Fibroblast of lung (primary cell): ENCODE measurements at regions not wholly inside any gene's neighbourhood (a gene's known extent, or its start where the extent isn't known, plus 50 kb on each side); places are given as distances from the start of the nearest gene placed in this dataset.

Experiments
- CTCF ChIP-seq, 2 donors: IDR thresholded peaks in 1 of 2; conservative IDR thresholded peaks in 1 of 2; 1 replicate in 1 of 2; 2 replicates in 1 of 2; pipeline ENCODE4 v1.5.1; 2011 to 2012; ENCODE audit warnings: low read length in 2 of 2, control low read depth in 1 of 2, inconsistent platforms in 1 of 2, low read depth in 1 of 2, mild to moderate bottlenecking in 1 of 2
- EZH2 ChIP-seq: IDR thresholded peaks from 2 replicates; pipeline ENCODE4 v1.5.1; 2012; ENCODE audit warnings: low read length, control low read depth, mild to moderate bottlenecking; ENCODE audit errors: missing control alignments

- TF ChIP-seq CTCF (conservative IDR thresholded peaks at IDR 0.05 in 1 of 2, IDR thresholded peaks at IDR 0.05 in 1 of 2; ENCODE audit: low read depth in 1 of 2, low read length in 2 of 2) (no peak), EZH2 (no peak)
These were observed 1619.0 kb upstream of the WWC1 start for GRCh38 chr5:166672431-166672830.
